ENCODE measurements at regions not wholly inside any gene's neighbourhood (a gene's known extent, or its start where the extent isn't known, plus 50 kb on each side); places are given as distances from the start of the nearest gene placed in this dataset.
"Not testable (repeated sequence)": the region's sequence is repeated elsewhere in the genome, so short reads cannot be mapped to it uniquely, and the experiment has no call there.

DNA sequence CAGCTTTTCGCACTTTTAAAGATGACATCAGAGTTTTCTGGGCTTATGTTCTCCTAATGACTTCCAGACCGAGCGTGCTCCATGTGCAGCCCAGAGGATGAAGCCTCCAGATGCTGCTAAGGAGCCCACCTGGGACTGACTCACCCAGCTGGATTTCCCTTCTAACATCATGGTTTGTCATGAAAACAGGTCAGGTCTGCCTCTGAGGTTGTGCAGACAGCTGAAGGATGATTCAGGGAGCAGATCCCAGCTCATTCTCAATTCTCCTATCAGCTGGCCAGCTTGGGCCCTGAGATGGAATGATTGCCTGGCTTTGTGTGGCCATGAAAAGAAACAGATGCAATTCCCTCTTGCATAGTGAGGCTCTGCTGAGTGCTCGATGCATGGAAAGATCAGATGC is 123.9 kb upstream of the DUSP10 start:
- intact Hi-C loops (cut with micrococcal nuclease), result no loop called here
- Mint-ChIP-seq H3K4me1 (peaks cover 0 to 5% (median 0%) of the 10 kb centered on the region in 7 donors), H3K4me3 (no peak overlapping the region), H3K36me3 (peaks cover 0 to 2% (median 0%) of the 10 kb centered on the region in 5 donors), H3K9me3 (peaks cover 0 to 7% (median 0%) of the 10 kb centered on the region in 11 donors), H3K27ac (no peak overlapping the region), H3K27me3 (peaks cover 0 to 3% (median 0%) of the 10 kb centered on the region in 5 donors)
- no peaks in the 10 kb centered on the region for H3K4me1 ChIP-seq (ENCODE audit: control insufficient read depth in 2 of 2, insufficient read depth in 2 of 2, low read length in 2 of 2)
- ChIA-PET CTCF (no interaction called here), POLR2A (no interaction called here)
- no peaks in the 10 kb centered on the region for H3K27me3 ChIP-seq (ENCODE audit: control insufficient read depth in 2 of 2, insufficient read depth in 2 of 2, low read length in 2 of 2)
- DNase-seq (no peak), ATAC-seq (no peak)
- H3K27ac ChIP-seq (ENCODE audit: low read depth, low read length), result no peak overlapping the region
- no peaks in the 10 kb centered on the region for H3K9me3 ChIP-seq (ENCODE audit: control insufficient read depth in 2 of 3, low read length in 3 of 3)
- no peaks in the 10 kb centered on the region for H3K36me3 ChIP-seq (ENCODE audit: control insufficient read depth in 2 of 3, insufficient read depth in 3 of 3, low read length in 3 of 3)
- no peak overlapping the region for H3K4me3 ChIP-seq (ENCODE audit: low read length)

DNA sequence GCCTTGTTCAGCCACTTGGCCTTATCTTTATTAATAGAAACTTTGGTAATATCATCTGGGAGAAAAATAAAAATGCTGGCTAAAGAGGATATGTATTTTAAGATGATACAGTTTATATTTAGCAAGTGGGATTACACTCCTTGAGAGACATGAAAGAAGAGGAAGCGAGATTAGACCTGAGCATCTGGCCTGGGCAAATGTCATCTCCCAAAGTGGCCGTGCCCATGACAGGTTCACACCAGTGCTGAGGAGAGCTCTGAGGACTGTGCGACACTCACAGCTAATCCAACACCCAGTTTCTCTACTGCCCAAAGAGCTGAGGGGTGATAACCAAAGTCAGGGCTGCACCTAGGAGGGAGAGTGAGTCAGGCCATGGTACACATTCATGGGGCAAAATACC is 121.7 kb upstream of the DUSP10 start:
- no peaks in the 10 kb centered on the region for H3K4me1 ChIP-seq (ENCODE audit: control insufficient read depth in 2 of 2, insufficient read depth in 2 of 2, low read length in 2 of 2)
- CTCF ChIA-PET, result no interaction called here
- no peak for DNase-seq
- no peak overlapping the region for H3K27ac ChIP-seq (ENCODE audit: low read depth, low read length)
- Mint-ChIP-seq H3K4me3 (no peak overlapping the region), H3K9me3 (peaks cover 0 to 7% (median 0%) of the 10 kb centered on the region in 11 donors), H3K27ac (no peak overlapping the region), H3K27me3 (no peaks in the 10 kb centered on the region), H3K36me3 (peaks cover 0 to 2% (median 0%) of the 10 kb centered on the region in 5 donors), H3K4me1 (peaks cover 0 to 5% (median 0%) of the 10 kb centered on the region in 7 donors)
- no peaks in the 10 kb centered on the region for H3K9me3 ChIP-seq (ENCODE audit: control insufficient read depth in 2 of 3, low read length in 3 of 3)
- no peaks in the 10 kb centered on the region for H3K27me3 ChIP-seq (ENCODE audit: control insufficient read depth in 2 of 2, insufficient read depth in 2 of 2, low read length in 2 of 2)
- intact Hi-C loops (cut with micrococcal nuclease), result no loop called here
- no peak for ATAC-seq
- H3K4me3 ChIP-seq (ENCODE audit: low read length), result no peak overlapping the region
- no peaks in the 10 kb centered on the region for H3K36me3 ChIP-seq (ENCODE audit: control insufficient read depth in 2 of 3, insufficient read depth in 3 of 3, low read length in 3 of 3)
- POLR2A ChIA-PET, result no interaction called here

DNA sequence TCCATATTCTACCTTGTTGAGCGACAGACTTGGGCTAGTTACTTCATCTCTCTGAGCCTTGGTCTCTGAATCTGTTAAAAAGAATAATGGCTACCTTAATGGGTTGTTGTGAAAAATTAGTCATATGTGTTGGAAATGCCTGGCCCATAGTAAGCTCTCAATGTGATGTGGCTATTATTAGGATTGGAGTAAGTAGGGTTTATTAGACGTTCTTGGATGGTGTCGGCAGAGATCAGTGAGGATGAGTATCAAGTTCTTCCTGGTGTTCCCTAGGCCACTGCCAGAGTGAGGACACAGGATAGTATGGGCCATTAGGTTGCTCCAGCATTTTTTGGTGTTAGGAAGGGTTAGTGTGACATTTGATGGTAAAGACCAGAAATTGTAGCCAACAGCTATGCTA is 121.1 kb upstream of the DUSP10 start:
- POLR2A ChIA-PET, result no interaction called here
- ATAC-seq, result no peak
- Mint-ChIP-seq H3K27me3 (no peaks in the 10 kb centered on the region), H3K9me3 (peaks cover 0 to 7% (median 0%) of the 10 kb centered on the region in 11 donors), H3K4me1 (peaks cover 0 to 5% (median 0%) of the 10 kb centered on the region in 7 donors), H3K4me3 (no peak overlapping the region), H3K36me3 (peaks cover 0 to 2% (median 0%) of the 10 kb centered on the region in 5 donors), H3K27ac (no peak overlapping the region)
- no peak overlapping the region for H3K4me3 ChIP-seq (ENCODE audit: low read length)
- no peaks in the 10 kb centered on the region for H3K4me1 ChIP-seq (ENCODE audit: control insufficient read depth in 2 of 2, insufficient read depth in 2 of 2, low read length in 2 of 2)
- H3K36me3 ChIP-seq (ENCODE audit: control insufficient read depth in 2 of 3, insufficient read depth in 3 of 3, low read length in 3 of 3), result no peaks in the 10 kb centered on the region
- intact Hi-C loops (cut with micrococcal nuclease), result no loop called here
- H3K9me3 ChIP-seq (ENCODE audit: control insufficient read depth in 2 of 3, low read length in 3 of 3), result no peaks in the 10 kb centered on the region
- no peak for DNase-seq
- CTCF ChIA-PET, result no interaction called here
- no peaks in the 10 kb centered on the region for H3K27me3 ChIP-seq (ENCODE audit: control insufficient read depth in 2 of 2, insufficient read depth in 2 of 2, low read length in 2 of 2)
- no peak overlapping the region for H3K27ac ChIP-seq (ENCODE audit: low read depth, low read length)

DNA sequence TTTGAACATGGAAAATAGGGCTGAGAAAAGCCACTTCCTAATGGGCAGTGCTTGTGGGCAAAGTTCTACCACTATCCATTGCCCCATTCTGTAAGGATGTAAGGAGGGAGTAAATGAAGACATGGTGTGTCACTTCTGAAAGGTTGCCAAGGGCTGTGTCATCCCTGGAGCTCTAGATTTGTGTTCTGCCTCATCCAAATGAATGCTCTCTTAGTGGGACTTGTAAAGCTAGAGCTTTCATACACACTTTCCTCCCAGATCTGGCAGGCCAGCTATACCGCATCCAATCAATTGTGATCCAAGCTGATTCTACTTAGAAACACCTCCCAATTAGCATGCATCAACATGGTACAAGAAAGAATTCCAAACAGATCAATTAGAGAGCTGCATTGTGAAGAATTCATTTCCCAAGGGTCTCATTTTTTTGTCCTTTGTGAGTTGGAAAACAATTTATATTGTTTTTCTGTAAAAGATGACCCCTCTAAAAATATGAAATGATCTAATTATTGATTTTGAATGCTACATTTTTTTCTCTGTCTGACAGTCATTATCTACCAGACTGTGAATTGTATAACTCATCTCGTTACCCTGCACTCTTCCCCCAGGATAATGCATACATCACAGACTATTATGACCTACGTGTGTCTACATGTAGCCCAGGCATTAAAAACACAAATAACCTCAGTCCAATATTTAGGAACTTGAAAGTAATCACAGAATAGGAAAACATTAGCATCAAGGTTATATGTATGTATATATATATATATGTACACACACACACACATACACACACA is 117.1 kb upstream of the DUSP10 start:
- no peaks in the 10 kb centered on the region for H3K36me3 ChIP-seq (ENCODE audit: control insufficient read depth in 2 of 3, insufficient read depth in 3 of 3, low read length in 3 of 3)
- peaks cover 0 to 4% (median 0%) of the 10 kb centered on the region in 11 donors for H3K9me3 Mint-ChIP-seq
- CTCF ChIA-PET, result interaction anchor here (0.9 kb wide), 1 partner anchor 302 kb away, joined by 3 read pairs; no protein-coding TSS in a partner anchor
- POLR2A ChIA-PET, result no interaction called here
- DNase-seq (no peak), ATAC-seq (no peak)
- H3K9me3 ChIP-seq (ENCODE audit: control insufficient read depth in 2 of 3, low read length in 3 of 3), result no peaks in the 10 kb centered on the region
- intact Hi-C loops (cut with micrococcal nuclease), result no loop called here
- H3K27me3 ChIP-seq (ENCODE audit: control insufficient read depth in 2 of 2, insufficient read depth in 2 of 2, low read length in 2 of 2), result no peaks in the 10 kb centered on the region
- no peak overlapping the region for H3K27ac Mint-ChIP-seq
- no peaks in the 10 kb centered on the region for H3K27me3 Mint-ChIP-seq
- H3K27ac ChIP-seq (ENCODE audit: low read depth, low read length), result no peak overlapping the region
- no peak overlapping the region for H3K4me3 ChIP-seq (ENCODE audit: low read length)
- peaks cover 0 to 2% (median 0%) of the 10 kb centered on the region in 7 donors for H3K4me1 Mint-ChIP-seq
- no peaks in the 10 kb centered on the region for H3K4me1 ChIP-seq (ENCODE audit: control insufficient read depth in 2 of 2, insufficient read depth in 2 of 2, low read length in 2 of 2)
- peaks cover 0 to 2% (median 0%) of the 10 kb centered on the region in 5 donors for H3K36me3 Mint-ChIP-seq
- H3K4me3 Mint-ChIP-seq, result no peak overlapping the region

DNA sequence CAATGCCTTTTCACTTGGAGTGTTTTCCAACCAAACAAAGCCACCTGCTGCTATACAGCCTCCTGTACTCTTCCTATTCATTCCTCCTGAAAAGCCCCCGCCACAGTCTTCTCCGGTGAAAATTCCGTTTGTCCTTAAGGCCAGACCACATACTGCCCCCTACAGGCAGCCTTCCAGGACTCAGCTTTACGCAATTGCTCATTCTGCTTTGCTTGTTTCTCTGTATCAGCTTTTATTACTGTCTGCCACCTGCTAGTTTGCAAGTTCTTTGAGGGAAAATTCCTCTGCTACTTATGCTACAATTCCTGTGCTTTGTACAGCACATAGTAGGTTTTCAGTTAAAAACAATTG is 115.2 kb upstream of the DUSP10 start:
- H3K4me1 Mint-ChIP-seq; H3K4me1 ChIP-seq (ENCODE audit: control insufficient read depth in 2 of 2, insufficient read depth in 2 of 2, low read length in 2 of 2); H3K9me3 ChIP-seq (ENCODE audit: control insufficient read depth in 2 of 3, low read length in 3 of 3); H3K27me3 ChIP-seq (ENCODE audit: control insufficient read depth in 2 of 2, insufficient read depth in 2 of 2, low read length in 2 of 2); H3K4me3 Mint-ChIP-seq; H3K27ac Mint-ChIP-seq; H3K36me3 ChIP-seq (ENCODE audit: control insufficient read depth in 2 of 3, insufficient read depth in 3 of 3, low read length in 3 of 3); DNase-seq; intact Hi-C loops (cut with micrococcal nuclease); H3K27ac ChIP-seq (ENCODE audit: low read depth, low read length); POLR2A ChIA-PET; CTCF ChIA-PET; ATAC-seq; H3K4me3 ChIP-seq (ENCODE audit: low read length); H3K36me3 Mint-ChIP-seq; H3K9me3 Mint-ChIP-seq; H3K27me3 Mint-ChIP-seq: not testable (repeated sequence)

DNA sequence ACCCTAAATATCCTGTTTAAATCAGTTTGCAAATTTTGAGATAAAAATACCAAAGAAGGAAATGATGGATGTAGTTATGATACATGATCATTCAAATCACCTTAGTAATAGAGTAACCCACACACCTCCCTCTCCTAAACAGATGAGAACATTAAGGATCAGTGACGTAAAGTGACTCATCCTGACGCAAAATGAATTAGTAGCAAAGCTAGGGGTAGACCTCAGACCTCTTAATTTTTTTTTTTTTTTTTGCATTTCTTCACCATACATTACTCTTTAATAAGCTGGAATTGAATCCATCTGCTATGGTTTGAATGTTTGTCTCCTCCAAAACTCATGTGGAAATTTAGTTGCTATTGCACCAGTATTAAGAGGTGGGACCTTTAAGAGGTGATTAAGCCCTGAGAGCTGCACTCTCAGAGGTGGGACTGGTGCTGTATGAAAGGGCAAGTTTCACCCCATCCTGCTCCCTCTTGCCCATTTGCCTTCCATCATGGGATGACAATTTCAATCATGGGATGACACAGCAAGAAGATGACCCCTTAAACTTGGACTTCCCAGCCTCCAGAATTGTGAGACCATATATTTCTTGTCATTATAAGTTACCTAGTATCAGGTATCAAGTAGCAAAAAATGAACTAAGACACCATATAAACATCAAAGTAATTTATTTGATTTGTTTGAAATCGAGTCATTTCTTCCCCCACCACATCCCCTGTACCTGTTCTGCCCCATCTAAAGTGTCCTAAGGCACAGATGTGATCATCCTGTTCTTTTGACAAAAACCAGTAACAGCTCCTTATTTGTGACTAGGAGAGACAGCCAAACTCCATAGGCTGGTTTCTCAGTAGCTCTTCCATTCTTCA is 114.6 kb upstream of the DUSP10 start:
- H3K9me3 Mint-ChIP-seq, result no peaks in the 10 kb centered on the region
- H3K36me3 Mint-ChIP-seq, result no peaks in the 10 kb centered on the region
- DNase-seq (no peak), ATAC-seq (no peak)
- H3K4me1 Mint-ChIP-seq, result peaks cover 0 to 2% (median 0%) of the 10 kb centered on the region in 7 donors
- intact Hi-C loops (cut with micrococcal nuclease), result loop anchor here in 1 of 2 donors (1.0 kb wide), 1 partner anchor 378 kb away; no protein-coding TSS in a partner anchor
- no peaks in the 10 kb centered on the region for H3K27me3 Mint-ChIP-seq
- Histone ChIP-seq H3K36me3 (ENCODE audit: control insufficient read depth in 2 of 3, insufficient read depth in 3 of 3, low read length in 3 of 3) (no peaks in the 10 kb centered on the region), H3K27me3 (ENCODE audit: control insufficient read depth in 2 of 2, insufficient read depth in 2 of 2, low read length in 2 of 2) (no peaks in the 10 kb centered on the region), H3K27ac (ENCODE audit: low read depth, low read length) (no peak overlapping the region), H3K9me3 (ENCODE audit: control insufficient read depth in 2 of 3, low read length in 3 of 3) (no peaks in the 10 kb centered on the region), H3K4me3 (ENCODE audit: low read length) (no peak overlapping the region), H3K4me1 (ENCODE audit: control insufficient read depth in 2 of 2, insufficient read depth in 2 of 2, low read length in 2 of 2) (no peaks in the 10 kb centered on the region)
- ChIA-PET POLR2A (interaction anchor here (0.7 kb wide), 1 partner anchor 113 kb away, joined by 5 read pairs; no protein-coding TSS in a partner anchor), CTCF (no interaction called here)
- H3K27ac Mint-ChIP-seq, result no peak overlapping the region
- H3K4me3 Mint-ChIP-seq, result no peak overlapping the region

Data from naive thymus-derived CD4-positive, alpha-beta T cell (primary cell).